Activated CD4-positive, alpha-beta T cell treated with anti-CD3 and anti-CD28 coated beads, Interleukin-2, amount 10 ng/mL, durations not matched to agents 7 days and 5 days (primary cell): ENCODE measurements at regions not wholly inside any gene's neighbourhood (a gene's known extent, or its start where the extent isn't known, plus 50 kb on each side); places are given as distances from the start of the nearest gene placed in this dataset.

ENCODE experiments used
- CTCF ChIA-PET: fragments of 350-600 bp; sonication (Branson Sonifier 250); formaldehyde crosslinking; loops from one replicate; lab custom pipeline; 2021; ENCODE audit warnings: antibody characterized with exemption; lab: Charles Lee
- POLR2A ChIA-PET: fragments of 350-600 bp; sonication (Branson Sonifier 250); formaldehyde crosslinking; loops from one replicate; lab custom pipeline; 2021; ENCODE audit warnings: antibody characterized with exemption; lab: Charles Lee
- DNase-seq: peaks from one replicate; pipeline ENCODE4 v3.0.0-alpha.2; 2020
- H3K27ac Mint-ChIP-seq: one replicate; pipeline ENCODE4 v1.8.0; 2021; ENCODE audit warnings: mild to moderate bottlenecking, moderate library complexity, mixed read lengths
- H3K27me3 Mint-ChIP-seq: one replicate; pipeline ENCODE4 v1.8.0; 2021; ENCODE audit warnings: mixed read lengths
- H3K36me3 Mint-ChIP-seq: one replicate; pipeline ENCODE4 v1.8.0; 2021; ENCODE audit warnings: low read depth, mixed read lengths
- H3K4me1 Mint-ChIP-seq: one replicate; pipeline ENCODE4 v1.8.0; 2021; ENCODE audit warnings: mixed read lengths
- H3K4me3 Mint-ChIP-seq: one replicate; pipeline ENCODE4 v1.8.0; 2021; ENCODE audit warnings: mild to moderate bottlenecking, moderate library complexity, mixed read lengths
- H3K9me3 Mint-ChIP-seq: one replicate; pipeline ENCODE4 v1.8.0; 2021; ENCODE audit warnings: mixed read lengths

GRCh38 chr6:19454001-19454720 lies 383.0 kb upstream of the ID4 start:
- Mint-ChIP-seq H3K27me3 (no peaks in the 10 kb centered on the region), H3K36me3 (no peaks in the 10 kb centered on the region), H3K27ac (no peak overlapping the region), H3K4me3 (no peak overlapping the region), H3K9me3 (no peaks in the 10 kb centered on the region), H3K4me1 (no peaks in the 10 kb centered on the region)
- ChIA-PET POLR2A (no interaction called here), CTCF (interaction anchor here (0.6 kb wide), 1 partner anchor 34 kb away, joined by 3 read pairs; no protein-coding TSS in a partner anchor)
- DNase-seq = no peak

DNA sequence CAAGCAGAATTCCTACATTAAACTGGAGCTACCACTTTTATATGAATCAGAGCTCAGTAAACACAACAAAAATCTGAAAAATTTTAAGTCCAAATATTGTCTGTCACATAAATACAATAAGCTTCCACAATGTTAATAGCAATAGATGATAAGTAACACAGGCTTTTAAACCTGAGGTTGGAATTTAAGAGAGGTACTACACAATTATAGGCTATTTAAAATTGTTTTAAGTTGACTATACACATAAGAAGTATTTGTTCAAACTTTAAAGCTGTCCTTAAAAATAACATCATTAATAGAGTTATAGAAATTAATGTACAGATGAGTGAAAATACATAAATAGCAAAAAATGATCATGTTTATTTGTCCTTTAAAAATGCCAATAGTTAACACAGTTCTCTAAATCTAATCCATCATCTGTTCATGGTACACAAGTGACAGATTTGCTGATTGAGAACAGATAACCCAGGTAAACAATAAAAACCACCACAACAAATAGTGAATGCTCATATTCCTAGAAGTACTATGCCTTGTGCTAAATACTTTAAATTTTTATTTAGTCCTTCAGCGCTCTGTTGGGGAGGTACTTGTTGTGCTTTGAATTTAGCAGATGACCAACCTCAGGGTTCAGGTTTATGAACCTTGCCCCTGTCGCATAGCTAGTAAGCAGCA lies 382.3 kb upstream of the ID4 start:
- Mint-ChIP-seq H3K4me3 (no peak overlapping the region), H3K9me3 (no peaks in the 10 kb centered on the region), H3K27me3 (no peaks in the 10 kb centered on the region), H3K27ac (no peak overlapping the region), H3K36me3 (no peaks in the 10 kb centered on the region), H3K4me1 (no peaks in the 10 kb centered on the region)
- ChIA-PET CTCF (interaction anchor here (0.6 kb wide), 1 partner anchor 35 kb away, joined by 3 read pairs; no protein-coding TSS in a partner anchor), POLR2A (no interaction called here)
- no peak for DNase-seq

- no peaks in the 10 kb centered on the region for H3K36me3 Mint-ChIP-seq
- CTCF ChIA-PET = no interaction called here
- no peaks in the 10 kb centered on the region for H3K9me3 Mint-ChIP-seq
Observed at GRCh38 chr6:19463250-19463649, 373.9 kb upstream of the ID4 start.

DNA sequence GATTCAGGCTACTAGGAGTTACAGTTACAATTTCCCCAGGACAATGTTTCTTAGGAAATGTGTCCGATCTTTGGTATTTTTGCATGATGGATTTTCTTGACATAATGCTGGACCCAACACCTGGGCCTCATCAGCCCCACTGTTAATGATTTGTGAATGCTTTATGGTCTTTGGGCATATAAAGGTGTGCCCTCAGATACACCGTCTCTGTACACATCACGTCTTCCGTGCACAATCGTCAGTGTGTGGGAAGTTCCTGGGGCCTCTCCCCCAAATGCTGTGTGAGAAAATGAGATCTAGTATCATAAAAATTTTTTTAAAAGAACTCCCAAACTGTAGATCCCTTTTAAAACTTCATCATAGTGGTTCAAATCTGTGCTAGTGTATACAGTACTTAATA lies 373.2 kb upstream of the ID4 start:
- H3K4me3 Mint-ChIP-seq = no peak overlapping the region
- ChIA-PET CTCF (no interaction called here), POLR2A (no interaction called here)
- H3K27me3 Mint-ChIP-seq = no peaks in the 10 kb centered on the region
- DNase-seq = no peak
- H3K36me3 Mint-ChIP-seq = no peaks in the 10 kb centered on the region
- no peak overlapping the region for H3K27ac Mint-ChIP-seq
- no peaks in the 10 kb centered on the region for H3K9me3 Mint-ChIP-seq
- no peaks in the 10 kb centered on the region for H3K4me1 Mint-ChIP-seq

More at GRCh38 chr6:19463250-19463649, 373.9 kb upstream of the ID4 start:
- H3K4me3 Mint-ChIP-seq = no peak overlapping the region
- H3K27ac Mint-ChIP-seq = no peak overlapping the region
- DNase-seq = no peak
- no peaks in the 10 kb centered on the region for H3K4me1 Mint-ChIP-seq
- H3K27me3 Mint-ChIP-seq = no peaks in the 10 kb centered on the region
- POLR2A ChIA-PET = no interaction called here

DNA sequence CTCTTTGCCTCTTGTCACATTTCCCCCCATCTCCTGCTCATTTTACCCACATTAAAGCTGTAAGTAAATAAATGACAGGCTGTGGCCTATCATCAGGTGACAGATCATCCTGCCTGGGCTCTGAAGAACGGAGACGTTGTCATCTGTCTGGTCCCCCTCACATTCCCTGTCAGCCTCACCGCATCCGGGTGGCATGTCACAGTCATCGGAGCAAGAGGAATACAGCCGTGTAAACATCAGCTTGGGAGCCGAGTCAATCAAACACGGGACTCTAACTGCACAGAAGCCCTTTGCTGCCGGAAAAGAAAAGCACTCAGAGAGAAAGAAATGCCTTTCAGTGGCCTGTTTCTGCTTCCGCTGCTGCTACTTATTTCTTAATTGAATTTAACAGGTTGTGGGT lies 371.9 kb upstream of the ID4 start:
- Mint-ChIP-seq H3K36me3 (no peaks in the 10 kb centered on the region), H3K27me3 (no peaks in the 10 kb centered on the region), H3K9me3 (no peaks in the 10 kb centered on the region), H3K27ac (no peak overlapping the region), H3K4me1 (no peaks in the 10 kb centered on the region), H3K4me3 (no peak overlapping the region)
- POLR2A ChIA-PET = no interaction called here
- CTCF ChIA-PET = interaction anchor here (0.8 kb wide), 1 partner anchor 9 kb away, joined by 3 read pairs; no protein-coding TSS in a partner anchor
- no peak for DNase-seq

GRCh38 chr6:19465760-19466159 lies 371.4 kb upstream of the ID4 start:
- H3K4me3 Mint-ChIP-seq = no peak overlapping the region
- CTCF ChIA-PET = interaction anchor here (0.8 kb wide), 1 partner anchor 9 kb away, joined by 3 read pairs; no protein-coding TSS in a partner anchor
- no peak overlapping the region for H3K27ac Mint-ChIP-seq
- H3K27me3 Mint-ChIP-seq = no peaks in the 10 kb centered on the region
- H3K4me1 Mint-ChIP-seq = no peaks in the 10 kb centered on the region
- POLR2A ChIA-PET = no interaction called here
- no peak for DNase-seq
- no peaks in the 10 kb centered on the region for H3K9me3 Mint-ChIP-seq
- no peaks in the 10 kb centered on the region for H3K36me3 Mint-ChIP-seq

GRCh38 chr6:19470333-19470732 lies 366.8 kb upstream of the ID4 start:
- no peak overlapping the region for H3K27ac Mint-ChIP-seq
- CTCF ChIA-PET = no interaction called here
- no peak for DNase-seq

GRCh38 chr6:19472153-19472552 lies 365.0 kb upstream of the ID4 start:
- ChIA-PET CTCF (no interaction called here), POLR2A (no interaction called here)
- DNase-seq = no peak
- Mint-ChIP-seq H3K4me3 (no peak overlapping the region), H3K9me3 (peaks cover 10% of the 10 kb centered on the region), H3K27ac (no peak overlapping the region), H3K36me3 (no peaks in the 10 kb centered on the region), H3K27me3 (no peaks in the 10 kb centered on the region), H3K4me1 (no peaks in the 10 kb centered on the region)

More at GRCh38 chr6:19470333-19470732, 366.8 kb upstream of the ID4 start:
- Mint-ChIP-seq H3K27me3 (no peaks in the 10 kb centered on the region), H3K36me3 (no peaks in the 10 kb centered on the region), H3K4me1 (no peaks in the 10 kb centered on the region), H3K4me3 (no peak overlapping the region), H3K9me3 (peaks cover 5% of the 10 kb centered on the region)
- POLR2A ChIA-PET = no interaction called here

DNA sequence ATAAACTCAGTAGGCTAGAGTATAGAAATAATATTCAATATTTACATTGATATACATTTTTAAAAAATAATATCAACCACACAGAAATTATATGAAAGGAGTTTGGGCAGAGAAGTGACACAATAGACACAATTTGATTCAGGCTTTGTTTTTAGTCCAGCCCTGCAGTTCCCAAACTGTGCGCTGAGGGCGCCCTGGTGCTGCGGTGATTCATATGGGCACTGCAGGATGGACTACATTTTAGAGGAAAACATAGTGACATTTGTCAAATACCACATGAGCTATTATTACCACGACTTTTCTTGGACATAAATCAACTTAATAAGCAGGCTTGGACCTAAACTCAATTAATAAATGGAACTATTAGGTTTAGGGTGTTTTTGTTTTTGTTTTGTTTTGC lies 364.3 kb upstream of the ID4 start:
- no peak overlapping the region for H3K27ac Mint-ChIP-seq
- H3K4me1 Mint-ChIP-seq = no peaks in the 10 kb centered on the region
- peaks cover 13% of the 10 kb centered on the region for H3K9me3 Mint-ChIP-seq
- H3K4me3 Mint-ChIP-seq = no peak overlapping the region
- ChIA-PET POLR2A (no interaction called here), CTCF (no interaction called here)
- DNase-seq = no peak
- no peaks in the 10 kb centered on the region for H3K36me3 Mint-ChIP-seq
- H3K27me3 Mint-ChIP-seq = no peaks in the 10 kb centered on the region

- POLR2A ChIA-PET = no interaction called here
- CTCF ChIA-PET = no interaction called here
- H3K27me3 Mint-ChIP-seq = no peaks in the 10 kb centered on the region
- no peak for DNase-seq
- no peaks in the 10 kb centered on the region for H3K4me1 Mint-ChIP-seq
- no peak overlapping the region for H3K4me3 Mint-ChIP-seq
- H3K36me3 Mint-ChIP-seq = no peaks in the 10 kb centered on the region
- peaks cover 15% of the 10 kb centered on the region for H3K9me3 Mint-ChIP-seq
- no peak overlapping the region for H3K27ac Mint-ChIP-seq
Observed at GRCh38 chr6:19477563-19477962, 359.6 kb upstream of the ID4 start.

GRCh38 chr6:19478273-19478672 lies 358.9 kb upstream of the ID4 start:
- ChIA-PET CTCF (no interaction called here), POLR2A (no interaction called here)
- H3K4me1 Mint-ChIP-seq = no peaks in the 10 kb centered on the region
- no peak overlapping the region for H3K27ac Mint-ChIP-seq
- no peaks in the 10 kb centered on the region for H3K36me3 Mint-ChIP-seq
- no peak overlapping the region for H3K4me3 Mint-ChIP-seq
- no peaks in the 10 kb centered on the region for H3K27me3 Mint-ChIP-seq
- peaks cover 15% of the 10 kb centered on the region for H3K9me3 Mint-ChIP-seq
- no peak for DNase-seq

- H3K27ac Mint-ChIP-seq = no peak overlapping the region
- CTCF ChIA-PET = no interaction called here
- H3K9me3 Mint-ChIP-seq = peaks cover 11% of the 10 kb centered on the region
- no peaks in the 10 kb centered on the region for H3K36me3 Mint-ChIP-seq
- H3K4me3 Mint-ChIP-seq = no peak overlapping the region
- POLR2A ChIA-PET = no interaction called here
- H3K27me3 Mint-ChIP-seq = no peaks in the 10 kb centered on the region
- DNase-seq = no peak
- no peaks in the 10 kb centered on the region for H3K4me1 Mint-ChIP-seq
Observed at GRCh38 chr6:19478992-19479391, 358.2 kb upstream of the ID4 start.

DNA sequence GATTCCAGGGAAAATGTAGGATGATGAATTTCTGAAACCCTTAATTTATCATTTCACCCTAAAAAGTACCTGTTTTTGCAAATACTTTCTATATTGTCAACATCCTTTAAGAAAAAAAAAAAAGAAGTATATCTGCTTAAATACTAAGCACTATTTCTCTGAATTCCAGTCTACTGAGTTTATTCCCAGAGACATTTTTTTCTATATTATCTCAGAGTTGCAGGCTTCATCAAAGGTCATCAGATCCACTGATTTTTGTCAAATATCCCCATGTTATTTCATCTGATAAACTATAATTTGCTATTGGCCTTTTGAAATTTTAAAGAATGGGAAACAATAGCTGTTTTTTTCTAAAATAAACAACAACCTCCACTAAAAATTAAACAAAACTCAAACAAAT lies 357.6 kb upstream of the ID4 start:
- POLR2A ChIA-PET = no interaction called here
- no peak for DNase-seq
- peaks cover 9% of the 10 kb centered on the region for H3K9me3 Mint-ChIP-seq
- H3K36me3 Mint-ChIP-seq = no peaks in the 10 kb centered on the region
- no peaks in the 10 kb centered on the region for H3K4me1 Mint-ChIP-seq
- CTCF ChIA-PET = no interaction called here
- H3K27me3 Mint-ChIP-seq = no peaks in the 10 kb centered on the region
- no peak overlapping the region for H3K4me3 Mint-ChIP-seq
- no peak overlapping the region for H3K27ac Mint-ChIP-seq
